ENCODE measurements at regions not wholly inside any gene's neighbourhood (a gene's known extent, or its start where the extent isn't known, plus 50 kb on each side); places are given as distances from the start of the nearest gene placed in this dataset.

GRCh38 chrX:39176105-39176504 is 374.8 kb downstream of the MID1IP1 start:
- no TSS peak for BruUV-seq (replicated peaks)
- POLR2A ChIA-PET (ENCODE audit: unreplicated experiment) = no interaction called here
- intact Hi-C loops (cut with micrococcal nuclease) = no loop called here

More at GRCh38 chrX:39176105-39176504, 374.8 kb downstream of the MID1IP1 start:
- no peak overlapping the region for H4K91ac ChIP-seq (ENCODE audit: insufficient read depth, low read depth, low read length)
- no peak overlapping the region for H2BK120ac ChIP-seq (ENCODE audit: low read depth, low read length)
- peaks cover 13% of the 10 kb centered on the region for H3K27me3 ChIP-seq (ENCODE audit: control insufficient read depth, insufficient read depth, low read length)
- no peaks in the 10 kb centered on the region for H3K9me1 ChIP-seq (ENCODE audit: insufficient read depth, low read length)
- dilution Hi-C loops (cut with HindIII; ENCODE audit: low sequenced_read_pairs, unreplicated experiment) (no loop called here), in situ Hi-C loops (cut with MboI; ENCODE audit: low sequenced_read_pairs) (no loop called here)
- H3K9ac ChIP-seq (ENCODE audit: low read depth, low read length) = no peak overlapping the region
- DNase-seq = no peak
- H3K23ac ChIP-seq (ENCODE audit: low read depth, low read length) = no peak overlapping the region
- H4K20me1 ChIP-seq (ENCODE audit: insufficient read depth, low read length) = no peaks in the 10 kb centered on the region
- no peak overlapping the region for H4K5ac ChIP-seq (ENCODE audit: low read depth, low read length)
- TF ChIP-seq SMC3 (IDR thresholded peaks at IDR 0.05; ENCODE audit: low read depth, low read length) = no peak
- CTCF ChIA-PET = no interaction called here
- no peak overlapping the region for H3K4me3 ChIP-seq (ENCODE audit: insufficient read depth, low read depth, low read length)
- H2BK5ac ChIP-seq (ENCODE audit: low read depth, low read length, poor library complexity, severe bottlenecking) = no peak overlapping the region
- no peak overlapping the region for H2AK9ac ChIP-seq (replicated peaks; ENCODE audit: low read depth, low read length, poor library complexity)
- H2BK20ac ChIP-seq (ENCODE audit: low read depth, low read length) = no peak overlapping the region
- no peak overlapping the region for H4K8ac ChIP-seq (ENCODE audit: low read depth in 2 of 2, low read length in 2 of 2)
- WGBS, 2 experiments (ENCODE audit: extremely low coverage in 2 of 2, insufficient read length in 1 of 2) = no CpG with 5 or more reads among the region's 4 CpGs
- no peak overlapping the region for H3K4ac ChIP-seq (ENCODE audit: low read depth, low read length)
- H3K9me3 ChIP-seq (ENCODE audit: control insufficient read depth, insufficient read depth, low read length) = no peaks in the 10 kb centered on the region
- H3K18ac ChIP-seq (ENCODE audit: low read depth, low read length) = no peak overlapping the region
- H3K14ac ChIP-seq (replicated peaks; ENCODE audit: low read depth, low read length) = no peak overlapping the region
- H3K56ac ChIP-seq (ENCODE audit: extremely low read depth, insufficient read depth, low read length) = no peak overlapping the region
- no peak overlapping the region for H2AFZ ChIP-seq (replicated peaks; ENCODE audit: low read length, poor library complexity)
- no peak overlapping the region for H2AK5ac ChIP-seq (ENCODE audit: low read depth, low read length)
- no peak for ATAC-seq (ENCODE audit: low read depth)
- H2BK15ac ChIP-seq (ENCODE audit: low read depth, low read length) = no peak overlapping the region
- no peaks in the 10 kb centered on the region for H3K4me1 ChIP-seq (ENCODE audit: control insufficient read depth, insufficient read depth, low read length)
- H3K27ac ChIP-seq (ENCODE audit: insufficient read depth, low read length) = no peak overlapping the region
- no peak overlapping the region for H3K4me2 ChIP-seq (ENCODE audit: low read depth, low read length)
- H3K36me3 ChIP-seq (ENCODE audit: control insufficient read depth, insufficient read depth, low read length) = no peaks in the 10 kb centered on the region
- no peaks in the 10 kb centered on the region for H3K79me1 ChIP-seq (ENCODE audit: low read depth in 1 of 2, low read length in 2 of 2)

All from IMR-90 (cell line).